Activated CD4-positive, alpha-beta T cell treated with anti-CD3 and anti-CD28 coated beads, Interleukin-2, amount 10 ng/mL, durations not matched to agents 7 days and 5 days (primary cell): ENCODE measurements at regions not wholly inside any gene's neighbourhood (a gene's known extent, or its start where the extent isn't known, plus 50 kb on each side); places are given as distances from the start of the nearest gene placed in this dataset.

ENCODE experiments used
- CTCF ChIA-PET: fragments of 350-600 bp; sonication (Branson Sonifier 250); formaldehyde crosslinking; loops from one replicate; lab custom pipeline; 2021; ENCODE audit warnings: antibody characterized with exemption; lab: Charles Lee
- POLR2A ChIA-PET: fragments of 350-600 bp; sonication (Branson Sonifier 250); formaldehyde crosslinking; loops from one replicate; lab custom pipeline; 2021; ENCODE audit warnings: antibody characterized with exemption; lab: Charles Lee
- DNase-seq: peaks from one replicate; pipeline ENCODE4 v3.0.0-alpha.2; 2020
- H3K27ac Mint-ChIP-seq: one replicate; pipeline ENCODE4 v1.8.0; 2021; ENCODE audit warnings: mild to moderate bottlenecking, moderate library complexity, mixed read lengths
- H3K27me3 Mint-ChIP-seq: one replicate; pipeline ENCODE4 v1.8.0; 2021; ENCODE audit warnings: mixed read lengths
- H3K36me3 Mint-ChIP-seq: one replicate; pipeline ENCODE4 v1.8.0; 2021; ENCODE audit warnings: low read depth, mixed read lengths
- H3K4me1 Mint-ChIP-seq: one replicate; pipeline ENCODE4 v1.8.0; 2021; ENCODE audit warnings: mixed read lengths
- H3K4me3 Mint-ChIP-seq: one replicate; pipeline ENCODE4 v1.8.0; 2021; ENCODE audit warnings: mild to moderate bottlenecking, moderate library complexity, mixed read lengths
- H3K9me3 Mint-ChIP-seq: one replicate; pipeline ENCODE4 v1.8.0; 2021; ENCODE audit warnings: mixed read lengths

DNA sequence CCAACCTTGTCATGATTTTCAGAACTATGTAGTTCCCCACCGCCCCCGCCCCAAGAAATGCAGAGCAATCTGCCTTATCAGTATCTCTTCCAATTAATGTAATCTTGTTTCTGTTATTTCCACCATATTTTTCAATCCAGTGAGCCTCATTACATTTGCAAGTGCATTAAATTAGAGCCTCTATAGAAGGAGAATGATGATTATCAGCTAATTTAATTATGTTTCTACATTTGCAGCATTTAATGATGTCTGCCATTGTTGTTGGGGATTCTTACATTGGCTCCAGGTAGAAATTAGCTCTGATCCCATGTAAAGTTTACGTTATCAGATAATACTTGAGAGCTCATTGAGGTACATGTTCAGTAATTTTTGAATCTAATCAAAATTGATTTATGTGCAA, 707.0 kb upstream of the RBFOX1 start:
- H3K36me3 Mint-ChIP-seq, result no peaks in the 10 kb centered on the region
- POLR2A ChIA-PET, result no interaction called here
- peaks cover 3% of the 10 kb centered on the region for H3K9me3 Mint-ChIP-seq
- DNase-seq, result no peak
- CTCF ChIA-PET, result interaction anchor here (0.7 kb wide), 1 partner anchor 402 kb away, joined by 5 read pairs; no protein-coding TSS in a partner anchor
- no peak overlapping the region for H3K27ac Mint-ChIP-seq
- no peak overlapping the region for H3K4me3 Mint-ChIP-seq
- no peaks in the 10 kb centered on the region for H3K4me1 Mint-ChIP-seq
- no peaks in the 10 kb centered on the region for H3K27me3 Mint-ChIP-seq

DNA sequence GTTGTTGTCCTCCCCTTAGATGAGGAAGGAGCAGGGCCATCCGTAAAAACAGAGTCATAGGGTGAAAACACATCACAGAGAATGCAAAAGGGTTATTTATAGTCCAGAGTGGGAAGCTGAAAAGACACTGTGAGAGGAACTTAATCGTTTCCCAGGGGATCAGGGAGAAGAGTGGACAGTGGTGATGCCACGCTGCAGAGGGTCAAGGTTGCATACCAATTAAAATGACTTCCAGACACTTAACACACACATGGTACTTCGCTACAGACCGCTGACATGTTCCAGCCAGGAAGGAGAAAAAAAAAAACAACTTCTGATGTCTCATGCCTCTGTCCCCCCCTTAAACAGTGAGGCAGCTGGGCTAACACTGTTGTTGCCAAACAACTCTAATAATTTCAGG, 713.8 kb upstream of the RBFOX1 start:
- Mint-ChIP-seq H3K9me3 (peaks cover 11% of the 10 kb centered on the region), H3K27ac (no peak overlapping the region), H3K36me3 (no peaks in the 10 kb centered on the region), H3K4me1 (no peaks in the 10 kb centered on the region), H3K27me3 (no peaks in the 10 kb centered on the region), H3K4me3 (no peak overlapping the region)
- DNase-seq, result no peak
- POLR2A ChIA-PET, result no interaction called here
- CTCF ChIA-PET, result no interaction called here

DNA sequence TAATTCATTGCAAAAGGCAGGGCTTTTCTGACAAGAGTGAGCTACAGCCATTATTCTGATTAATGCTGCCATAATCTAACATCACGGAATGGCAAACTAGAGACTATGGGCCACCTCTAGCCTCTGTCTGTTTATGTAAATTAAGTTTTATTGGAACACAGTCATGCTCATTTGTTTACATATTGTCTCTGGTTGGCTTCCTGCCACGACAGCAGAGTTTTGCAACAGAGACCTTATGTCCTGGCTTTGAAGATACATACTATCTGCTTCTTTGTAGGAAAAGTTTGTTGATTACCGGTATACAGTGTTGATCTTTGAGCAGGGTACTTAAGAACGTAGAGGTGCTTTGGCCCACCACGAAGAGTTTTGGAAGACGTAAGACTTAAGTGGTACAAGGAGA, 715.9 kb upstream of the RBFOX1 start:
- H3K4me3 Mint-ChIP-seq, result no peak overlapping the region
- H3K27ac Mint-ChIP-seq, result no peak overlapping the region
- no peak for DNase-seq
- H3K27me3 Mint-ChIP-seq, result no peaks in the 10 kb centered on the region
- POLR2A ChIA-PET, result no interaction called here
- peaks cover 11% of the 10 kb centered on the region for H3K9me3 Mint-ChIP-seq
- CTCF ChIA-PET, result no interaction called here
- no peaks in the 10 kb centered on the region for H3K4me1 Mint-ChIP-seq
- no peaks in the 10 kb centered on the region for H3K36me3 Mint-ChIP-seq

DNA sequence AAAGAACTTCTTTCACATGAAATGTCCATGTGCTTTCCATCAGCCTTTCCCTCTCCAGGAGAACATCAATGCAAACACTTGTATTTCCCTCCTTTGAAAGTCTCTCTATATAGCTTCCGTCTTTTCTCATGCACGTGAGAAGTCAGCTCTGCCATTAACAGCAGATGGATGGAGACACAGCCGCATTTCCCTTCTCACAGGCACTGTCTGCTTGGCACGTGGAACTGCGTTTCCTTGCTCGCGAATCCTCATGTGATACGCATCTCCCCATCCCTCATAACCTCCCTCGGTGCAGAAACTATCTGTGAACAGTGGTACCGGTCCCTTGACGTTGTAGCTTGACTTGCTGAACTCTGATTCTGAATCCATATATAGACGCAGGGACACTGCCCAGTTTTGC, 717.0 kb upstream of the RBFOX1 start:
- ChIA-PET POLR2A (no interaction called here), CTCF (no interaction called here)
- no peak overlapping the region for H3K4me3 Mint-ChIP-seq
- no peak overlapping the region for H3K27ac Mint-ChIP-seq
- DNase-seq, result no peak
- no peaks in the 10 kb centered on the region for H3K27me3 Mint-ChIP-seq
- no peaks in the 10 kb centered on the region for H3K4me1 Mint-ChIP-seq
- peaks cover 8% of the 10 kb centered on the region for H3K9me3 Mint-ChIP-seq
- H3K36me3 Mint-ChIP-seq, result no peaks in the 10 kb centered on the region

DNA sequence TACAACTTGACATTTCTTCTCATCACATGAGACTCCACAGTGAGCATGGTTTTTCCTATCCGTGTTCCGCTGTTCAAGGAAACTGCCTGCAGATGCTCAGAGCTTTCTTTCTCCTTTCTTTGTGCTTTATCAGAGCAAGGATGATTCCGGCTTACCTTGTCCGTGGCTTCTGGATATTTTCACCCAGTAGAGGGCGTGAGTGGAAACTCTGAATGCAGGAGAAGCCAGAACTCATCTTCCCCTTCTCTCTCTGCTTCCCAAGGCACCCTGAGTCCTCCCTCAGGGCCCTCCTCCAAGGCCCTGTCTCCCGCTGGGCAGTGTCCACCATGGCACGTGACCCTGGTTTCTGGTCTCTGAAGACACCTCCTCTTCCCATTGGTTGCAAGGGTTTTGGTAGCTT, 721.1 kb upstream of the RBFOX1 start:
- no peak for DNase-seq
- Mint-ChIP-seq H3K27me3 (no peaks in the 10 kb centered on the region), H3K36me3 (no peaks in the 10 kb centered on the region), H3K27ac (no peak overlapping the region), H3K4me3 (no peak overlapping the region), H3K4me1 (no peaks in the 10 kb centered on the region), H3K9me3 (no peaks in the 10 kb centered on the region)
- POLR2A ChIA-PET, result no interaction called here
- CTCF ChIA-PET, result no interaction called here

- H3K4me3 Mint-ChIP-seq, result no peak overlapping the region
- no peaks in the 10 kb centered on the region for H3K9me3 Mint-ChIP-seq
- ChIA-PET CTCF (interaction anchor here (0.9 kb wide), 1 partner anchor 14 kb away, joined by 3 read pairs; no protein-coding TSS in a partner anchor), POLR2A (no interaction called here)
- no peaks in the 10 kb centered on the region for H3K36me3 Mint-ChIP-seq
- no peak for DNase-seq
- no peak overlapping the region for H3K27ac Mint-ChIP-seq
- H3K4me1 Mint-ChIP-seq, result no peaks in the 10 kb centered on the region
- H3K27me3 Mint-ChIP-seq, result no peaks in the 10 kb centered on the region
These were observed 727.2 kb upstream of the RBFOX1 start for GRCh38 chr16:6605490-6605889.

DNA sequence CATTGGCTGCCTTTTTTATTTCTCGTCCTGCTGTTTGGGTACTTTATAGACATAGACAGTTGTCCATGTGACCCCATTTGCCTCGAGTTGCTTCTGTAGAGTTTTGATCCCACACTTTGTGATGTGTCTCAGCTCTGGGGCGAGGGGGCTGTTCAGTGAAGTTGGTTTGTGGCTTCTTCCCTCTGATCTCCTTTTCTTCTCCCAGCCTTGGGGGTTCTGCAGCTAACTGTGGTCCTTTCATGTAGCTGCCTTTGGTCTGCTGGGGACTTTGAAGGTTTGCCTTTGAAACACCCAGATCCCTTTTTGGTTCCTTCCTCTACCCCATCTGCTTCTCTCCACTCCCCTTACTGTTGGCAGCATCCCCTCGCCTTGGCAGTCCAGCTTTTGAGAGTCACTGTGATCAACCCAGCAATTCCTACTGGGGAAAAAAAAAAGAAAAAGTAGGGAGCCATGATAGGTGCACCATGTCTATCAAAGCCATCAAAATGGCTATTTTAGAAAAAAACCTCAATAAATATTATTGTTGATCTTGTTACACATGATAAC, 728.8 kb upstream of the RBFOX1 start:
- CTCF ChIA-PET, result no interaction called here
- Mint-ChIP-seq H3K9me3 (no peaks in the 10 kb centered on the region), H3K27ac (no peak overlapping the region), H3K36me3 (no peaks in the 10 kb centered on the region), H3K27me3 (no peaks in the 10 kb centered on the region), H3K4me1 (no peaks in the 10 kb centered on the region), H3K4me3 (no peak overlapping the region)
- POLR2A ChIA-PET, result no interaction called here
- no peak for DNase-seq

DNA sequence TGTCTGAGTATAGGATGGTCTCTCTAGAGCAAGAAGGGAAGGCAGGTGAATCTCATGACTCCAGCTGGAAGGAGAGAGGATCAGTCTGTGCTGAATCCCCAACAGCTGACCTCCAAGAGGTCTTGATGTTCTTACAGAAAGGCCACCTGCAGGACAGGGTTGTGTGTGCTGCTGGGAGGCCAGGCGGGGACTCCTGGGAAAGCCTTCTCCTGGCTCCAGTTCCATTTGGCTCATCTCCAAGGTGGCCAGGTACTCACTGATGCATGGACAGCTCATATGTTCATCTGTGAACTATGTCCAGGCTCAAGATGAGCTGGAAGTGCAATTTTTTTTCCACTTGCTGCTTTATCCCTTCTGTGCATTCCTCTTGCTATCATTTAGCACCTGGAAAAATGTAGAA, 730.2 kb upstream of the RBFOX1 start:
- H3K4me3 Mint-ChIP-seq, result no peak overlapping the region
- H3K4me1 Mint-ChIP-seq, result no peaks in the 10 kb centered on the region
- H3K9me3 Mint-ChIP-seq, result no peaks in the 10 kb centered on the region
- H3K27me3 Mint-ChIP-seq, result no peaks in the 10 kb centered on the region
- no peaks in the 10 kb centered on the region for H3K36me3 Mint-ChIP-seq
- H3K27ac Mint-ChIP-seq, result no peak overlapping the region
- CTCF ChIA-PET, result no interaction called here
- DNase-seq, result no peak
- POLR2A ChIA-PET, result no interaction called here

DNA sequence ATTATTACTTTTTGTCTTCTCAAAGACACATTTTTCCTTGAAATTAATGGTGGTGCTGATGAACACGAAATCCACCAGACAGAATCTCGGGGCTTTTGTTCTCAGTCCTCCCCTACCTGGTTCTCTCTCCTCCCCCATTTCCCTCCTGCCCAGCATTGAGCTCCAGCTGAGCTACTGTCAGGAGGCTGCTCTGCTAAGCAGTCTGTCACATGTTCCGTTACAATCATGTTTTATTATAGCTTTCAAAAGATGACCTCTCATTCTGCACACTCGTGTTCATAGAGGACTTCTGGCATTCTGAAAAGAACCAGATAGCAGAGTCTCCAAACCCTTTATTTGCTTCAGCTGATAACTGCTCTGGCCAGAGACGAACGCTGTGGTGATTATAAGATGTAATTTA, 732.5 kb upstream of the RBFOX1 start:
- Mint-ChIP-seq H3K9me3 (no peaks in the 10 kb centered on the region), H3K4me3 (no peak overlapping the region), H3K27ac (no peak overlapping the region), H3K4me1 (no peaks in the 10 kb centered on the region), H3K36me3 (no peaks in the 10 kb centered on the region), H3K27me3 (no peaks in the 10 kb centered on the region)
- ChIA-PET CTCF (no interaction called here), POLR2A (no interaction called here)
- no peak for DNase-seq

DNA sequence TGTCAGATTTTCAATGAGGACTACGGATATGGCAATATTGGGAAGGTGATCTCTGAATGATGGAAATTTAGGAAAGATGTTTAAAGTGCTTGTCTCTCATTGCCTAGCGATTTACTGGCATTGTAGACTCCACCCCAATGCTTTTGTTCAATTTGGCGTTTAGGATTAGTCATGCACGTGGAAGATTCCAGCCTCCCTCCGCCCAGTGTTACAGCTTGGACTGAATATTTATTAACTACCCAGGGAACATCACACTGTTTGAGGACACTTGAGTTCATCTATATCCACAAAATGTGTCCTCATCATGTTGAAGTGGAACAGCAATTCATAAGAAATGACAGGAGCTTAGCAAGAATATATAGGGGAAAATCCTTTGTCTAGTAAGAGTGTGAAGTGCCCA, 738.8 kb upstream of the RBFOX1 start:
- Mint-ChIP-seq H3K27me3 (no peaks in the 10 kb centered on the region), H3K4me1 (no peaks in the 10 kb centered on the region), H3K27ac (no peak overlapping the region), H3K9me3 (no peaks in the 10 kb centered on the region), H3K36me3 (no peaks in the 10 kb centered on the region), H3K4me3 (no peak overlapping the region)
- CTCF ChIA-PET, result no interaction called here
- POLR2A ChIA-PET, result no interaction called here
- DNase-seq, result no peak

GRCh38 chr16:6576606-6577005, 756.0 kb upstream of the RBFOX1 start:
- no peak for DNase-seq

DNA sequence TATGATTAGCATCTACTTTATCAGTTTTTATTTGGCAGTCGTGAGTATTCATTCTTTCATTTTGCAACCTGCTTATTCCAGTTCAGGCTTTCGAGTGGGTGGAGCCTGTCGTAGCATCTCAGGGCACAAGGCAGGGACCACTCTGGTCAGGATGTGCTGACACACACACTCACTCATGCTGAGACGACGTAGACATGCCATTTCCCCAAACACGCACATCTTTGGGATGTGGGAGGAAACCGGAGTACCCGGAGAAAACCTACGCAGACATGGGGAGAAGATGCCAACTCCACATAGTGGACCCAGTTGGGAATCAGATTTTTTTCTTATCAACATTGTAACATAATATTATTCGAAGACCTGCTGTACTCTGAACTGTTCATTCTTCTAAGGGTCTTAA, 756.5 kb upstream of the RBFOX1 start:
- no peaks in the 10 kb centered on the region for H3K4me1 Mint-ChIP-seq
- no peaks in the 10 kb centered on the region for H3K27me3 Mint-ChIP-seq
- DNase-seq, result no peak
- no peaks in the 10 kb centered on the region for H3K36me3 Mint-ChIP-seq
- POLR2A ChIA-PET, result no interaction called here
- H3K9me3 Mint-ChIP-seq, result no peaks in the 10 kb centered on the region
- H3K27ac Mint-ChIP-seq, result no peak overlapping the region
- CTCF ChIA-PET, result interaction anchor here (1.5 kb wide), 1 partner anchor 33 kb away, joined by 3 read pairs; no protein-coding TSS in a partner anchor
- no peak overlapping the region for H3K4me3 Mint-ChIP-seq

More at GRCh38 chr16:6576606-6577005, 756.0 kb upstream of the RBFOX1 start:
- Mint-ChIP-seq H3K4me3 (no peak overlapping the region), H3K9me3 (no peaks in the 10 kb centered on the region), H3K27ac (no peak overlapping the region), H3K27me3 (no peaks in the 10 kb centered on the region), H3K4me1 (no peaks in the 10 kb centered on the region), H3K36me3 (no peaks in the 10 kb centered on the region)
- POLR2A ChIA-PET, result no interaction called here
- CTCF ChIA-PET, result interaction anchor here (1.5 kb wide), 1 partner anchor 33 kb away, joined by 3 read pairs; no protein-coding TSS in a partner anchor

DNA sequence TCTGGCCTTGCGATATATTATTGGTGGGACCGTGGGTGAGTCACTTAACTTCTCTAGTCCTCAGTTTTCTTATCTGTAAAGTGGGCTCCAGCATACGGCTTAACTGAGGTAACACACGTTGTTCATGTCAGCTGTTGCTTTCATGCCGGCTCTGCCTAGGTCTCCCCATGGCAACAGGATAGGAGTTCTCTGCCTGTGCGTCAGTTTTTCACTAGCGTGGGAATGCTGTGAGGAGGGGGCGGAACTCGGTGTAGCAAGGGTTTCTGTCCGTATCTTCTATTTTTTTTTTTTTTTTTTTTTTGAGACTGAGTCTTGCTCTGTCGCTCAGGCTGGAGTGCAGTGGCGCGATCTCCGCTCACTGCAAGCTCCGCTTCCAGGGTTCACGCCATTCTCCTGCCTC, 758.5 kb upstream of the RBFOX1 start:
- no peaks in the 10 kb centered on the region for H3K9me3 Mint-ChIP-seq
- H3K4me3 Mint-ChIP-seq, result no peak overlapping the region
- POLR2A ChIA-PET, result no interaction called here
- H3K36me3 Mint-ChIP-seq, result no peaks in the 10 kb centered on the region
- no peak overlapping the region for H3K27ac Mint-ChIP-seq
- H3K4me1 Mint-ChIP-seq, result no peaks in the 10 kb centered on the region
- H3K27me3 Mint-ChIP-seq, result no peaks in the 10 kb centered on the region
- CTCF ChIA-PET, result interaction anchor here (0.6 kb wide), 2 partner anchors 42 to 96 kb away, joined by 3 to 4 read pairs; no protein-coding TSS in a partner anchor
- DNase-seq, result no peak

- Mint-ChIP-seq H3K27ac (no peak overlapping the region), H3K36me3 (no peaks in the 10 kb centered on the region), H3K27me3 (no peaks in the 10 kb centered on the region), H3K4me1 (no peaks in the 10 kb centered on the region), H3K4me3 (no peak overlapping the region), H3K9me3 (no peaks in the 10 kb centered on the region)
- ChIA-PET POLR2A (no interaction called here), CTCF (interaction anchor here (0.6 kb wide), 1 partner anchor 96 kb away, joined by 4 read pairs; no protein-coding TSS in a partner anchor)
- DNase-seq, result no peak
These were observed 759.1 kb upstream of the RBFOX1 start for GRCh38 chr16:6573577-6573976.
